PFSK-1 (cell line): ENCODE measurements at regions not wholly inside any gene's neighbourhood (a gene's known extent, or its start where the extent isn't known, plus 50 kb on each side); places are given as distances from the start of the nearest gene placed in this dataset.

Experiments used
- FOXP2 ChIP-seq: optimal IDR thresholded peaks from 2 replicates; pipeline ENCODE3; 2011; ENCODE audit warnings: borderline replicate concordance, control low read depth, inconsistent platforms; ENCODE audit not compliant: insufficient read depth; ENCODE audit errors: extremely low read length, extremely low read depth
- POLR2AphosphoS5 ChIP-seq: IDR thresholded peaks from 2 replicates; pipeline ENCODE4 v1.6.1; 2012; ENCODE audit warnings: low read depth, mild to moderate bottlenecking, control low read depth, low read length, moderate library complexity
- SIN3A ChIP-seq: IDR thresholded peaks from 2 replicates; pipeline ENCODE4 v1.6.1; 2012; ENCODE audit warnings: mild to moderate bottlenecking, low read length, moderate library complexity, borderline replicate concordance; ENCODE audit not compliant: insufficient read depth
- TAF1 ChIP-seq: IDR thresholded peaks from 2 replicates; pipeline ENCODE4 v1.6.1; 2012; ENCODE audit warnings: low read length, control low read depth, borderline replicate concordance; ENCODE audit not compliant: insufficient read depth
- TF ChIP-seq, protein P1 (sequence below), 2 experiments: IDR thresholded peaks; 2 replicates each; pipeline versions ENCODE4 v1.6.1 to v1.8.0; 2011 to 2012; ENCODE audit warnings: low read depth in 2 of 2, low read length in 2 of 2, control low read depth in 1 of 2, inconsistent platforms in 1 of 2, mild to moderate bottlenecking in 1 of 2, moderate library complexity in 1 of 2; ENCODE audit not compliant: insufficient read depth in 1 of 2

DNA sequence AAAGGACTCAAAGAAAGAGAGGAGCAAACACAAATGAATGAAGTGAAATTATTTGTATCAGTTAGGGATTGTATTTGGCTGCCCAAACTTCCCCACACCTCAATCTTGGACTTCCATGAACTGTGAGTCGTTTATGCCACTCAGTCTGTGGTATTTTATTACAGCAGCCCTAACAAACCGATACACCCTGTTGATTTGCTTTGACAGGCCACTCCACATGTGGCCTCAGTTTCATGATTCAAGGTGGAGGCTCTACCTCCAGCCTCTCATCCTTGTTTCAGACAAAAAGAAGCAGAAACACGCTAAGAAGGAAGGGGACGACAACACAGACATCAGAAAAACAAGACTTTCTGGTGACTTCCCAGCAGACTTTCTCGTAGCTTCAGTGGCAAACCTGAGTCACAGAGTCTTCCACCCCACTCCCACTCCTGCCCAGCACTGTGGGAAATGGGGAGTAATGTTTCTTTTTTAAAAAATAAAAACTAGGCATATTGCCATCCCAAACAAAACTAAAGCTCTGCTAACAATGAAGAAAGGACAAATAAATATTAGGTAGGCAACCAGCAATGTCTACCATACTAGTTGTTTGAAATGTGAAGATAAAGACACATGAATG, 52.2 kb upstream of the ABCA1 start:
- no peak for TF ChIP-seq POLR2AphosphoS5
- no peak for TF ChIP-seq SIN3A
- TF ChIP-seq, protein P1, sequence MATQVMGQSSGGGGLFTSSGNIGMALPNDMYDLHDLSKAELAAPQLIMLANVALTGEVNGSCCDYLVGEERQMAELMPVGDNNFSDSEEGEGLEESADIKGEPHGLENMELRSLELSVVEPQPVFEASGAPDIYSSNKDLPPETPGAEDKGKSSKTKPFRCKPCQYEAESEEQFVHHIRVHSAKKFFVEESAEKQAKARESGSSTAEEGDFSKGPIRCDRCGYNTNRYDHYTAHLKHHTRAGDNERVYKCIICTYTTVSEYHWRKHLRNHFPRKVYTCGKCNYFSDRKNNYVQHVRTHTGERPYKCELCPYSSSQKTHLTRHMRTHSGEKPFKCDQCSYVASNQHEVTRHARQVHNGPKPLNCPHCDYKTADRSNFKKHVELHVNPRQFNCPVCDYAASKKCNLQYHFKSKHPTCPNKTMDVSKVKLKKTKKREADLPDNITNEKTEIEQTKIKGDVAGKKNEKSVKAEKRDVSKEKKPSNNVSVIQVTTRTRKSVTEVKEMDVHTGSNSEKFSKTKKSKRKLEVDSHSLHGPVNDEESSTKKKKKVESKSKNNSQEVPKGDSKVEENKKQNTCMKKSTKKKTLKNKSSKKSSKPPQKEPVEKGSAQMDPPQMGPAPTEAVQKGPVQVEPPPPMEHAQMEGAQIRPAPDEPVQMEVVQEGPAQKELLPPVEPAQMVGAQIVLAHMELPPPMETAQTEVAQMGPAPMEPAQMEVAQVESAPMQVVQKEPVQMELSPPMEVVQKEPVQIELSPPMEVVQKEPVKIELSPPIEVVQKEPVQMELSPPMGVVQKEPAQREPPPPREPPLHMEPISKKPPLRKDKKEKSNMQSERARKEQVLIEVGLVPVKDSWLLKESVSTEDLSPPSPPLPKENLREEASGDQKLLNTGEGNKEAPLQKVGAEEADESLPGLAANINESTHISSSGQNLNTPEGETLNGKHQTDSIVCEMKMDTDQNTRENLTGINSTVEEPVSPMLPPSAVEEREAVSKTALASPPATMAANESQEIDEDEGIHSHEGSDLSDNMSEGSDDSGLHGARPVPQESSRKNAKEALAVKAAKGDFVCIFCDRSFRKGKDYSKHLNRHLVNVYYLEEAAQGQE (IDR thresholded peaks at IDR 0.05; ENCODE audit: insufficient read depth in 1 of 2, low read depth in 2 of 2, low read length in 2 of 2): no peak
- no peak for TF ChIP-seq FOXP2
- TF ChIP-seq TAF1: no peak

GRCh38 chr9:104981543-104982129, 53.7 kb upstream of the ABCA1 start:
- TF ChIP-seq SIN3A (no peak), FOXP2 (no peak)
- TF ChIP-seq, protein P1 (IDR thresholded peaks at IDR 0.05; ENCODE audit: insufficient read depth in 1 of 2, low read depth in 2 of 2, low read length in 2 of 2): peak in 1 of 2 experiments; percentile 66; a peak in 2 of 4 replicates

DNA sequence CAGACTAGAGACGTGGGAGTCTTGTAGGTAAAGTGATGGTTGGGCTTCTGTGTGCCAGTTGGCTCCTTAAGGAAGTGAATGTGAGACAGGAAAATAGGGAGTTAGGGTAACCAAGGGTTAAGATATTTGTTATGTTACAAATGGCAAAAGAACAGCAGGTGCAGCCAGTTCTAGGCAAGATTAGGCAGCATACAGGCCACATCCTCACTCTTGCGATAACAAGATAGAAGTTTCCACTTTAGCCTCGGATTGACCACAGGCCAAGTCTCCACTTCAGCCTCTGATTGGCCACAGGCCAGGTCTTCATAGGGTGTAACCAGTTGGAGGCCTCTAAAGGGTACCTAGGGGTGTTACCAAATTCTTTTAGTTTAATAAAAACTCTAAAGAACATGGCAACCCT, 54.6 kb upstream of the ABCA1 start:
- TF ChIP-seq FOXP2 (no peak), SIN3A (no peak), TAF1 (no peak), POLR2AphosphoS5 (no peak)
- TF ChIP-seq, protein P1 (IDR thresholded peaks at IDR 0.05; ENCODE audit: insufficient read depth in 1 of 2, low read depth in 2 of 2, low read length in 2 of 2): no peak

GRCh38 chr9:104983491-104983890, 55.5 kb upstream of the ABCA1 start:
- no peak for TF ChIP-seq POLR2AphosphoS5
- TF ChIP-seq TAF1: no peak

DNA sequence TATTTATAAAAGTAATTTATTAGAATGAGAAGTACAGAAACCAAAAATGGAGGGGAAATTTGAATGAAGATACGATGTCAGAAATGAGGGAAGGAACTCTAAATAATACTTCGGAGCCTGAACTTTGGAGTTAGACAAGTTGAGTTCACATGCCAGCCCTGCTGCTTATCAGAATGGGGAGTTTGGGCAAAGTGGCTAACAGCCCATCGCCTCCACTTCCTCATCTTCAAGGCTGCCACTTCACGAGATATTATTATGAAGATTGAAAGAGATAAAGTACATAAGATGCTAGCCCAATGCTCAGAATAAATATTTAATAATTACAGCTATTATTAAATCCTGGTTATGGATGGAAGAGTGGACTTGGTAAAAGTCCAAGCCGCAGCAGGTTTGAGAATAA, 56.2 kb upstream of the ABCA1 start:
- TF ChIP-seq FOXP2 (no peak), SIN3A (no peak), POLR2AphosphoS5 (no peak), TAF1 (no peak)
- TF ChIP-seq, protein P1 (IDR thresholded peaks at IDR 0.05; ENCODE audit: insufficient read depth in 1 of 2, low read depth in 2 of 2, low read length in 2 of 2): no peak
